GM10266 (cell line): ENCODE measurements at regions not wholly inside any gene's neighbourhood (a gene's known extent, or its start where the extent isn't known, plus 50 kb on each side); places are given as distances from the start of the nearest gene placed in this dataset.
"Not testable (repeated sequence)": the region's sequence is repeated elsewhere in the genome, so short reads cannot be mapped to it uniquely, and the experiment has no call there.

Source experiments
- DNase-seq: peaks from one replicate; pipeline ENCODE4 v3.0.0; 2012; ENCODE audit errors: extremely low spot score
- CTCF ChIP-seq: IDR thresholded peaks from 2 replicates; pipeline ENCODE4 v1.5.1; 2012; ENCODE audit warnings: mild to moderate bottlenecking, low read depth; ENCODE audit not compliant: control insufficient read depth, insufficient read depth; ENCODE audit errors: missing control alignments

GRCh38 chr16:16982614-16983013 is 488.1 kb downstream of the XYLT1 start:
- DNase-seq = no peak
- no peak for TF ChIP-seq CTCF

- no peak for TF ChIP-seq CTCF
- DNase-seq = no peak
Observed at GRCh38 chr16:16983582-16983981, 487.2 kb downstream of the XYLT1 start.

GRCh38 chr16:16984091-16984490 is 486.7 kb downstream of the XYLT1 start:
- not testable (repeated sequence) for DNase-seq

GRCh38 chr16:16985707-16986106 is 485.1 kb downstream of the XYLT1 start:
- no peak for TF ChIP-seq CTCF
- DNase-seq = no peak

GRCh38 chr16:16988963-16989362 is 481.8 kb downstream of the XYLT1 start:
- peak; percentile 28 for DNase-seq
- TF ChIP-seq CTCF = no peak

- no peak for TF ChIP-seq CTCF
- DNase-seq = no peak
Observed at GRCh38 chr16:16989368-16989767, 481.4 kb downstream of the XYLT1 start.

- no peak for TF ChIP-seq CTCF
- DNase-seq = no peak
Observed at GRCh38 chr16:16991711-16992110, 479.0 kb downstream of the XYLT1 start.
